ENCODE measurements at regions not wholly inside any gene's neighbourhood (a gene's known extent, or its start where the extent isn't known, plus 50 kb on each side); places are given as distances from the start of the nearest gene placed in this dataset.

DNA sequence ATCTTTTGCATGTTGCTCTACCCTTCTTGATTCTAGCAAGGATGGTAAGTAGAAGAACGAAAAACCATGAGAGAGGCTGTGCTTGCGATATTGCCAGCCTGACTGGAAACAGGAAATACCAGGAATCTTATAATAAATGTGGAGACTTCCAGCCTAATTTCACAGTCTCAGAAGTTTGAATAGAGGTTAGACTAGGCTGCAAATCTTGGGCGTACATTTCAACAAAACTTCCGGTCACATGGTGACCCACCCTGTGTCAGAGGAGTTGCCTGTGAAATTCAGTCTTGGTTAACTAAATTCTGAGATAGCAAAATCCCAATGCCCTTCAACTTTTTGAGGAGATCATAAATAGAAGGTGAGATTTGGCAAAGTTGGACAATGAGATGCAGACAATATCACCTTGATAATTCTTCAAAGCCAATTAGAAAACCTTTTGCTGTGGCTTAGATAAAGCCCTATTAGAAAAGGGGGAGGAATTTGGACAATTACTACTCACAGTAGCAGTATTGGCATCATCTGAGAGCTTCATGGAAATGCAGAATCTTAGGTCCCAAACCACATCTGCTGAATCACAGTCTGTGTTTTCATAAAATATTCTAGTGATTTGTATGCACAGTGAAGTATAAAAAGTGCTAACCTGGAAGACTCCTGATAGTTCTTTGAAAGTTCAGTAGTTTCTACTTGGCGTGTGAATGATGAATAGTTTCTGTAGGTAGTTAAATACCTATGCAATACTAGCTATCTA is 262.0 kb upstream of the JAG1 start:
- DNase-seq (ENCODE audit: low read depth), result no peak
- Histone ChIP-seq H3K27me3 (ENCODE audit: control insufficient read depth, insufficient read depth, low read length) (no peaks in the 10 kb centered on the region), H3K36me3 (ENCODE audit: control insufficient read depth, insufficient read depth, low read length) (no peaks in the 10 kb centered on the region), H3K4me3 (ENCODE audit: low read depth, low read length) (no peak overlapping the region)
- TF ChIP-seq, protein P1, sequence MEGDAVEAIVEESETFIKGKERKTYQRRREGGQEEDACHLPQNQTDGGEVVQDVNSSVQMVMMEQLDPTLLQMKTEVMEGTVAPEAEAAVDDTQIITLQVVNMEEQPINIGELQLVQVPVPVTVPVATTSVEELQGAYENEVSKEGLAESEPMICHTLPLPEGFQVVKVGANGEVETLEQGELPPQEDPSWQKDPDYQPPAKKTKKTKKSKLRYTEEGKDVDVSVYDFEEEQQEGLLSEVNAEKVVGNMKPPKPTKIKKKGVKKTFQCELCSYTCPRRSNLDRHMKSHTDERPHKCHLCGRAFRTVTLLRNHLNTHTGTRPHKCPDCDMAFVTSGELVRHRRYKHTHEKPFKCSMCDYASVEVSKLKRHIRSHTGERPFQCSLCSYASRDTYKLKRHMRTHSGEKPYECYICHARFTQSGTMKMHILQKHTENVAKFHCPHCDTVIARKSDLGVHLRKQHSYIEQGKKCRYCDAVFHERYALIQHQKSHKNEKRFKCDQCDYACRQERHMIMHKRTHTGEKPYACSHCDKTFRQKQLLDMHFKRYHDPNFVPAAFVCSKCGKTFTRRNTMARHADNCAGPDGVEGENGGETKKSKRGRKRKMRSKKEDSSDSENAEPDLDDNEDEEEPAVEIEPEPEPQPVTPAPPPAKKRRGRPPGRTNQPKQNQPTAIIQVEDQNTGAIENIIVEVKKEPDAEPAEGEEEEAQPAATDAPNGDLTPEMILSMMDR (IDR thresholded peaks at IDR 0.05; ENCODE audit: insufficient read depth, low read length, poor library complexity, severe bottlenecking), result no peak

DNA sequence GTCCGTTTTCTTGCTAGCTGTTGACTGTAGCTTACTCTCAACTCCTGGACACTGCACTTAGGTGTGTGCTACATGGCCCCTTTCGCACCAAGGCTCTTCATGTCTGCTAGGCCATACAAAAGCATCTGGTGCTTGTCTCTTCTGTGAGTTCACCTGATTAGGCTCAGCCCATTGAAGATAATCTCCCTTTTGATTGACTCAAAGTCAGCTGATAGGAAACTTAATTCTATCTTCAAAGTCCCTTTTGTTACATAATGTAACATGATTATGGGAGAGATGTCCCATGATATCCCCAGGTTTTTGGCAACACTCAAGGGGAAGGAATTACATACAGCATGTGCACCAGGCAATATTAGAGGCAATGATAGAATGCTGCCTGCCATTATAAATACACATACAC is 263.0 kb upstream of the JAG1 start:
- no peak for DNase-seq (ENCODE audit: low read depth)
- Histone ChIP-seq H3K4me3 (ENCODE audit: low read depth, low read length) (no peak overlapping the region), H3K27me3 (ENCODE audit: control insufficient read depth, insufficient read depth, low read length) (no peaks in the 10 kb centered on the region), H3K36me3 (ENCODE audit: control insufficient read depth, insufficient read depth, low read length) (no peaks in the 10 kb centered on the region)
- TF ChIP-seq, protein P1 (IDR thresholded peaks at IDR 0.05; ENCODE audit: insufficient read depth, low read length, poor library complexity, severe bottlenecking), result no peak

DNA sequence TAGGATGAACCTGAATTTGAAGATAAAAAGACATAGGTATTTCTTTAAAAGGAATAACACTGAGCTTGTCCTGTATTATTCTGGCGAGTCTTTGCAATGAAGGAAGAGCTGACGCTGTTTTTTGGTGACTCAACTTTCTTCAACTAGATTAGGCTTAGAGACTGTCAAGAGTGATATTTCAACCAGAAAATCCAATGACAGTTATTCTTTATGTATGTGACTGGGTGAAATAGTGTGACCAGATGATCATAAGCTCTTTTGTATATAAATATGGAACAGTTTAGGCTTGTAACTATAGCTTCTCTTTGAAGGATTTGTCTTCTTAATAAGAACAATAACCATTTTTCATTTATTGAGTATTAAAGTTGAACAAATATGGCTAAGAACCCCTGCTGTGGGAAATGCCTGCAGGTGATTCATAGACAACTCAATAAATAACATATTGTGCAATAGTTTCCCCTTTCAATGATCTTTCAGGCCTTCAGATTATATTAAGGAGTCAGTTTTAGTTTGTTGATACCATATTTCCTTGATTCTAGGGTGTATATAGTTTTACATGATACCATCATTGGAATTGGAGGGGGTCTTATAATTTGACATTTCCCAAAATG is 265.6 kb upstream of the JAG1 start:
- no peak for DNase-seq (ENCODE audit: low read depth)
- TF ChIP-seq, protein P1 (IDR thresholded peaks at IDR 0.05; ENCODE audit: insufficient read depth, low read length, poor library complexity, severe bottlenecking), result no peak

DNA sequence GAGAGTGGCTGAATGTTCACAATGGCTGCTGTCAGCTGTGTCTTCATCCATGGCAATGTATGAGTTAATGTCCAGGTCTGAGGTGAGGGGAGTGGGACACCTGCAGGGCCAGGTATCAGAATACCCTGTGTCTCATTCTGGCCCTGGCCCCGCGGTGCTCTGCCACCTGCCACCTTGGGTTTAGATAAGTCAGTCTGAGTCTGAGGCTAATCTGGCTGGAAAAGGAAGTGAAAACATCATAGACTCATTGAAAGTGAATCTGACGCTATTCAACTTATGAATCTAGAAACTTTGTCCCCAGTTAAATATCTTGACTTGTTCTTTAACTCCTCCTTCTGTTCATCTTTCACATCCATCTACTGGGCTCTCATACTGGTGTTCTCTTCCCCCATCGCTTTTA is 267.1 kb upstream of the JAG1 start:
- Histone ChIP-seq H3K27me3 (ENCODE audit: control insufficient read depth, insufficient read depth, low read length) (no peaks in the 10 kb centered on the region), H3K36me3 (ENCODE audit: control insufficient read depth, insufficient read depth, low read length) (no peaks in the 10 kb centered on the region), H3K4me3 (ENCODE audit: low read depth, low read length) (no peak overlapping the region)
- TF ChIP-seq, protein P1 (IDR thresholded peaks at IDR 0.05; ENCODE audit: insufficient read depth, low read length, poor library complexity, severe bottlenecking), result no peak
- no peak for DNase-seq (ENCODE audit: low read depth)

More for the DNA sequence above, 265.6 kb upstream of the JAG1 start:
- Histone ChIP-seq H3K27me3 (ENCODE audit: control insufficient read depth, insufficient read depth, low read length) (no peaks in the 10 kb centered on the region), H3K36me3 (ENCODE audit: control insufficient read depth, insufficient read depth, low read length) (no peaks in the 10 kb centered on the region), H3K4me3 (ENCODE audit: low read depth, low read length) (no peak overlapping the region)

DNA sequence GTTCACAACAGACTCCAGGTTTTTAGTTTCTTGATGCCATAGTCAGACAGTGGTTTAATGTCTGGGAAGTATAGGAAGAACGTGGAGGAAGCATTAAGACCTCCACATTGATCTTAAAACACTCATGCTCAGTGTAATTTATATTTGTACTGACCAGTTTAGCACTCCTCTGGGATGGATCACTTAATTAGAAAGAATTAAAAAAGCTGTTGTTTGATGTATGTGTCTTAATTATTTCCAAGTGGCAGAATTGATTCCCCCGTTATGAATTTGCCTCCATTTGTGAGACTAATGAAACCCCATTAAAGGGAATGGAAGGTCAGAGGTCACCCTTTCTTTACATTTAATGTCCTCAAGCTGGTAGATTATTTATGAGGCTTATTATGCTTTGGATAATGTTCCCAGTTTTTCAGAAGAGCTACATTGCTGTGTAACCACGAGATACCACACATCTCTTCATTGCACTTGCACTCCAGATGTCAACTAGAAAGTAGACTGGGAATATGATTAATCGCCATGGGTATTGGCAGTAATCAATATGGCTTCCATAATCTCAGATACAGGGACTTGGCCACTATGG is 270.0 kb upstream of the JAG1 start:
- H3K4me3 ChIP-seq (ENCODE audit: low read depth, low read length), result no peak overlapping the region
- DNase-seq (ENCODE audit: low read depth), result no peak
- no peaks in the 10 kb centered on the region for H3K27me3 ChIP-seq (ENCODE audit: control insufficient read depth, insufficient read depth, low read length)
- no peaks in the 10 kb centered on the region for H3K36me3 ChIP-seq (ENCODE audit: control insufficient read depth, insufficient read depth, low read length)
- TF ChIP-seq, protein P1 (IDR thresholded peaks at IDR 0.05; ENCODE audit: insufficient read depth, low read length, poor library complexity, severe bottlenecking), result no peak
